Endodermal cell (in vitro differentiated cells): ENCODE measurements at regions not wholly inside any gene's neighbourhood (a gene's known extent, or its start where the extent isn't known, plus 50 kb on each side); places are given as distances from the start of the nearest gene placed in this dataset.

Experiments
- DNase-seq: peaks from one replicate; pipeline ENCODE4 v3.0.0-alpha.2; 2017
- H3K27ac ChIP-seq: 2 replicates; pipeline ENCODE4 v1.5.1; 2013; ENCODE audit warnings: mild to moderate bottlenecking, low read depth, low read length, moderate library complexity
- H3K27me3 ChIP-seq: 2 replicates; pipeline ENCODE4 v1.6.1; 2013; ENCODE audit warnings: mild to moderate bottlenecking, low read length, moderate library complexity; ENCODE audit not compliant: insufficient read depth, control insufficient read depth, poor library complexity, severe bottlenecking
- H3K36me3 ChIP-seq: 2 replicates; pipeline ENCODE4 v1.7.0; 2013; ENCODE audit warnings: mild to moderate bottlenecking, low read length, moderate library complexity; ENCODE audit not compliant: control insufficient read depth, insufficient read depth
- H3K4me1 ChIP-seq: one replicate; pipeline ENCODE4 v1.7.0; 2013; ENCODE audit warnings: low read length; ENCODE audit not compliant: control insufficient read depth, insufficient read depth
- H3K4me3 ChIP-seq: 2 replicates; pipeline ENCODE4 v1.5.1; 2013; ENCODE audit warnings: mild to moderate bottlenecking, low read length, moderate library complexity
- H3K9ac ChIP-seq: 2 replicates; pipeline ENCODE4 v1.6.1; 2013; ENCODE audit warnings: mild to moderate bottlenecking, low read length, moderate library complexity; ENCODE audit not compliant: poor library complexity, severe bottlenecking; ENCODE audit errors: extremely low read depth
- H3K9me3 ChIP-seq: 2 replicates; pipeline ENCODE4 v1.6.1; 2013; ENCODE audit warnings: mild to moderate bottlenecking, low read length, moderate library complexity; ENCODE audit not compliant: control insufficient read depth
- H3K27ac Mint-ChIP-seq: 2 replicates; pipeline ENCODE4 v1.8.0; 2020; ENCODE audit warnings: mixed read lengths
- H3K27me3 Mint-ChIP-seq: 2 replicates; pipeline ENCODE4 v1.8.0; 2021; ENCODE audit warnings: mild to moderate bottlenecking, mixed read lengths; ENCODE audit not compliant: insufficient read depth
- H3K36me3 Mint-ChIP-seq: 2 replicates; pipeline ENCODE4 v1.8.0; 2020; ENCODE audit warnings: low read depth, mixed read lengths
- H3K4me1 Mint-ChIP-seq: 2 replicates; pipeline ENCODE4 v1.8.0; 2020; ENCODE audit warnings: mixed read lengths
- H3K4me3 Mint-ChIP-seq: 2 replicates; pipeline ENCODE4 v1.8.0; 2020; ENCODE audit warnings: mild to moderate bottlenecking, moderate library complexity, mixed read lengths
- H3K9me3 Mint-ChIP-seq: 2 replicates; pipeline ENCODE4 v1.8.0; 2020; ENCODE audit warnings: mild to moderate bottlenecking, mixed read lengths
- CTCF ChIP-seq: fragments of 200-600 bp; sonication (generic); conservative IDR thresholded peaks from 2 replicates; pipeline ENCODE4 v1.5.0; 2021; ENCODE audit warnings: antibody characterized with exemption, mild to moderate bottlenecking
- WGBS, 2 experiments: methylation state at CpG; one replicate each; pipeline versions ENCODE4 v1.1.5 to v1.1.7; 2013; ENCODE audit warnings: missing lambda C conversion rate in 2 of 2, mixed read lengths in 1 of 2; ENCODE audit not compliant: insufficient coverage in 1 of 2, insufficient read length in 1 of 2; 5-methylcytosine and 5-hydroxymethylcytosine counted together

GRCh38 chr17:70021726-70022125 lies 53.3 kb upstream of the KCNJ16 start:
- TF ChIP-seq CTCF, result no peak
- no peak overlapping the region for H3K27ac ChIP-seq
- H3K4me3 Mint-ChIP-seq, result no peak overlapping the region
- no peaks in the 10 kb centered on the region for H3K9me3 Mint-ChIP-seq
- H3K4me1 ChIP-seq, result no peaks in the 10 kb centered on the region
- 93 to 100% methylated on average over 1 to 5 of the region's 5 CpGs for WGBS, 2 experiments
- H3K9ac ChIP-seq, result no peak overlapping the region
- no peak for DNase-seq
- H3K27me3 ChIP-seq, result no peaks in the 10 kb centered on the region
- no peaks in the 10 kb centered on the region for H3K36me3 Mint-ChIP-seq
- H3K36me3 ChIP-seq, result no peaks in the 10 kb centered on the region
- H3K4me3 ChIP-seq, result no peak overlapping the region
- H3K9me3 ChIP-seq, result no peaks in the 10 kb centered on the region
- H3K27ac Mint-ChIP-seq, result no peak overlapping the region
- no peaks in the 10 kb centered on the region for H3K27me3 Mint-ChIP-seq
- no peaks in the 10 kb centered on the region for H3K4me1 Mint-ChIP-seq

- H3K4me1 Mint-ChIP-seq, result no peaks in the 10 kb centered on the region
- WGBS, 2 experiments, result 89 to 90% methylated on average over 1 of the region's 3 CpGs
- H3K27ac Mint-ChIP-seq, result no peak overlapping the region
These were observed 52.9 kb upstream of the KCNJ16 start for GRCh38 chr17:70022175-70022574.

GRCh38 chr17:70024253-70024652 lies 50.8 kb upstream of the KCNJ16 start:
- Histone ChIP-seq H3K36me3 (no peaks in the 10 kb centered on the region), H3K9me3 (no peaks in the 10 kb centered on the region), H3K27me3 (no peaks in the 10 kb centered on the region), H3K9ac (no peak overlapping the region), H3K4me3 (no peak overlapping the region), H3K4me1 (no peaks in the 10 kb centered on the region), H3K27ac (no peak overlapping the region)
- Mint-ChIP-seq H3K4me1 (no peaks in the 10 kb centered on the region), H3K4me3 (no peak overlapping the region), H3K27ac (no peak overlapping the region), H3K27me3 (peaks cover 2% of the 10 kb centered on the region), H3K36me3 (no peaks in the 10 kb centered on the region), H3K9me3 (no peaks in the 10 kb centered on the region)
- WGBS, 2 experiments, result no CpG with 5 or more reads among the region's 1 CpG
- no peak for TF ChIP-seq CTCF
- no peak for DNase-seq

More at GRCh38 chr17:70022175-70022574, 52.9 kb upstream of the KCNJ16 start:
- Histone ChIP-seq H3K27me3 (no peaks in the 10 kb centered on the region), H3K4me1 (no peaks in the 10 kb centered on the region), H3K4me3 (no peak overlapping the region), H3K9me3 (no peaks in the 10 kb centered on the region), H3K36me3 (no peaks in the 10 kb centered on the region), H3K27ac (no peak overlapping the region), H3K9ac (no peak overlapping the region)
- H3K27me3 Mint-ChIP-seq, result peaks cover 2% of the 10 kb centered on the region
- H3K4me3 Mint-ChIP-seq, result no peak overlapping the region
- no peaks in the 10 kb centered on the region for H3K36me3 Mint-ChIP-seq
- no peak for TF ChIP-seq CTCF
- H3K9me3 Mint-ChIP-seq, result no peaks in the 10 kb centered on the region
- DNase-seq, result no peak
